Liver (tissue), 8 donors: ENCODE measurements at regions not wholly inside any gene's neighbourhood (a gene's known extent, or its start where the extent isn't known, plus 50 kb on each side); places are given as distances from the start of the nearest gene placed in this dataset.

Source experiments
- DNase-seq: peaks from one replicate; pipeline ENCODE4 v3.0.0-alpha.2; 2017; ENCODE audit warnings: low spot score
- H3K27ac ChIP-seq, 2 donors: one replicate each; pipeline ENCODE4 v1.7.0; 2013; ENCODE audit warnings: inconsistent platforms in 2 of 2, low read length in 2 of 2, control low read depth in 1 of 2, low read depth in 1 of 2, mild to moderate bottlenecking in 1 of 2
- H3K27me3 ChIP-seq, 4 donors: one replicate each; pipeline versions ENCODE4 v1.6.1 to v1.7.0; 2013; ENCODE audit warnings: low read length in 3 of 4, inconsistent platforms in 1 of 4, mild to moderate bottlenecking in 1 of 4, moderate library complexity in 1 of 4; ENCODE audit not compliant: control insufficient read depth in 4 of 4, insufficient read depth in 4 of 4
- H3K36me3 ChIP-seq, 4 donors: one replicate each; pipeline versions ENCODE4 v1.6.1 to v1.7.0; 2013; ENCODE audit warnings: low read length in 3 of 4, mild to moderate bottlenecking in 3 of 4, low read depth in 1 of 4, moderate library complexity in 1 of 4; ENCODE audit not compliant: control insufficient read depth in 4 of 4, insufficient read depth in 3 of 4
- H3K4me1 ChIP-seq, 4 donors: one replicate each; pipeline versions ENCODE4 v1.6.1 to v1.7.0; 2013; ENCODE audit warnings: low read length in 3 of 4, mild to moderate bottlenecking in 3 of 4, moderate library complexity in 1 of 4; ENCODE audit not compliant: control insufficient read depth in 4 of 4, insufficient read depth in 4 of 4
- H3K4me3 ChIP-seq, 3 donors: one replicate each; pipeline versions ENCODE4 v1.6.1 to v1.7.0; 2013; ENCODE audit warnings: low read length in 3 of 3, control low read depth in 1 of 3, low read depth in 1 of 3, mild to moderate bottlenecking in 1 of 3
- H3K9ac ChIP-seq, 2 donors: one replicate each; pipeline ENCODE4 v1.7.0; 2013; ENCODE audit warnings: low read length in 2 of 2, mild to moderate bottlenecking in 2 of 2, moderate library complexity in 2 of 2, control low read depth in 1 of 2, low read depth in 1 of 2
- H3K9me3 ChIP-seq, 4 donors: one replicate each; pipeline versions ENCODE4 v1.6.1 to v1.7.0; 2013; ENCODE audit warnings: low read length in 3 of 4; ENCODE audit not compliant: control insufficient read depth in 4 of 4
- ATF3 ChIP-seq: IDR thresholded peaks from 2 replicates; pipeline ENCODE4 v1.6.1; 2016; ENCODE audit warnings: antibody characterized with exemption
- CTCF ChIP-seq: fragments of 150-350 bp; IDR thresholded peaks from 2 replicates; pipeline ENCODE4 v1.5.1; 2017; ENCODE audit warnings: improper control_type of control experiment, low read depth, low read length; ENCODE audit not compliant: missing input control
- EGR1 ChIP-seq, 2 donors: IDR thresholded peaks; 2 replicates each; pipeline ENCODE4 v1.6.1; 2016 to 2018; ENCODE audit warnings: antibody characterized with exemption in 2 of 2, low read depth in 2 of 2
- FOXA1 ChIP-seq: IDR thresholded peaks from 2 replicates; pipeline ENCODE4 v1.6.1; 2016; ENCODE audit warnings: antibody characterized with exemption
- FOXA2 ChIP-seq: IDR thresholded peaks from 2 replicates; pipeline ENCODE4 v1.6.1; 2016; ENCODE audit warnings: antibody characterized with exemption
- GABPA ChIP-seq, 2 donors: IDR thresholded peaks in 1 of 2; conservative IDR thresholded peaks in 1 of 2; 2 replicates each; pipeline ENCODE4 v1.6.1; 2016; ENCODE audit warnings: antibody characterized with exemption in 2 of 2, mild to moderate bottlenecking in 1 of 2, moderate library complexity in 1 of 2
- HNF4A ChIP-seq, 2 donors: conservative IDR thresholded peaks; 2 replicates each; pipeline ENCODE4 v1.6.1; 2016; ENCODE audit warnings: antibody characterized with exemption in 2 of 2, mild to moderate bottlenecking in 2 of 2
- HNF4G ChIP-seq: IDR thresholded peaks from 2 replicates; pipeline ENCODE4 v1.6.1; 2016; ENCODE audit warnings: antibody characterized with exemption
- JUND ChIP-seq, 2 donors: IDR thresholded peaks; 2 replicates each; pipeline ENCODE4 v1.6.1; 2016; ENCODE audit warnings: antibody characterized with exemption in 2 of 2
- MAX ChIP-seq: IDR thresholded peaks from 2 replicates; pipeline ENCODE4 v1.6.1; 2016; ENCODE audit warnings: antibody characterized with exemption
- NR2F2 ChIP-seq: IDR thresholded peaks from 2 replicates; pipeline ENCODE4 v1.6.1; 2016; ENCODE audit warnings: antibody characterized with exemption
- RAD21 ChIP-seq, 2 donors: IDR thresholded peaks; 2 replicates each; pipeline ENCODE4 v1.6.1; 2016; ENCODE audit warnings: antibody characterized with exemption in 2 of 2, mild to moderate bottlenecking in 2 of 2
- REST ChIP-seq: IDR thresholded peaks from 2 replicates; pipeline ENCODE4 v1.6.1; 2016; ENCODE audit warnings: antibody characterized with exemption, mild to moderate bottlenecking
- RXRA ChIP-seq, 2 donors: IDR thresholded peaks; 2 replicates each; pipeline ENCODE4 v1.6.1; 2017 to 2018; ENCODE audit warnings: antibody characterized with exemption in 2 of 2, mild to moderate bottlenecking in 1 of 2
- SP1 ChIP-seq: IDR thresholded peaks from 2 replicates; pipeline ENCODE4 v1.6.1; 2018; ENCODE audit warnings: antibody characterized with exemption, mild to moderate bottlenecking
- TAF1 ChIP-seq: conservative IDR thresholded peaks from 2 replicates; pipeline ENCODE4 v1.6.1; 2016; ENCODE audit warnings: antibody characterized with exemption, mild to moderate bottlenecking
- YY1 ChIP-seq: IDR thresholded peaks from 2 replicates; pipeline ENCODE4 v1.6.1; 2016; ENCODE audit warnings: antibody characterized with exemption, mild to moderate bottlenecking
- ZBTB33 ChIP-seq: IDR thresholded peaks from 2 replicates; pipeline ENCODE4 v1.6.1; 2016; ENCODE audit warnings: antibody characterized with exemption
- WGBS: extraction: QIAGEN DNeasy Blood & Tissue Kit; methylation state at CpG from one replicate; pipeline ENCODE4 v1.1.7; 2013; 5-methylcytosine and 5-hydroxymethylcytosine counted together
- donor health status: healthy.
- donor health status: healthy.
- donor health status: healthy.
- donor health status: healthy.
- donor health status: healthy.

- Histone ChIP-seq H3K9me3 (no peaks in the 10 kb centered on the region), H3K36me3 (no peaks in the 10 kb centered on the region), H3K27me3 (no peaks in the 10 kb centered on the region), H3K4me3 (no peak overlapping the region), H3K27ac (no peak overlapping the region), H3K4me1 (peaks cover 0 to 3% (median 0%) of the 10 kb centered on the region in 4 donors), H3K9ac (no peak overlapping the region)
- TF ChIP-seq NR2F2 (no peak), JUND (IDR thresholded peaks at IDR 0.05) (no peak), RXRA (IDR thresholded peaks at IDR 0.05) (no peak), MAX (no peak), TAF1 (no peak), ATF3 (no peak), YY1 (no peak), REST (no peak), HNF4A (conservative IDR thresholded peaks at IDR 0.05) (no peak), EGR1 (IDR thresholded peaks at IDR 0.05; ENCODE audit: low read depth in 2 of 2) (no peak), FOXA1 (no peak), RAD21 (IDR thresholded peaks at IDR 0.05) (no peak), GABPA (IDR thresholded peaks at IDR 0.05 in 1 of 2, conservative IDR thresholded peaks at IDR 0.05 in 1 of 2) (no peak), SP1 (no peak), ZBTB33 (no peak), CTCF (no peak), HNF4G (no peak), FOXA2 (no peak)
- WGBS: 80% methylated on average over 5 of the region's 5 CpGs
- no peak for DNase-seq
Measured at GRCh38 chr22:49199224-49199623, 628.4 kb downstream of the BRD1 start.

- no peak overlapping the region for H3K9ac ChIP-seq
- H3K4me3 ChIP-seq: no peak overlapping the region
- DNase-seq: no peak
- WGBS: 68% methylated on average over 6 of the region's 6 CpGs
- TF ChIP-seq RAD21 (IDR thresholded peaks at IDR 0.05) (no peak), TAF1 (no peak), FOXA2 (no peak), GABPA (IDR thresholded peaks at IDR 0.05 in 1 of 2, conservative IDR thresholded peaks at IDR 0.05 in 1 of 2) (no peak), ZBTB33 (no peak)
- no peaks in the 10 kb centered on the region for H3K36me3 ChIP-seq
- peaks cover 0 to 7% (median 4%) of the 10 kb centered on the region in 4 donors for H3K4me1 ChIP-seq
- no peaks in the 10 kb centered on the region for H3K9me3 ChIP-seq
- H3K27ac ChIP-seq: no peak overlapping the region
- no peaks in the 10 kb centered on the region for H3K27me3 ChIP-seq
Measured at GRCh38 chr22:49198705-49199084, 629.0 kb downstream of the BRD1 start.
